ENCODE measurements at regions not wholly inside any gene's neighbourhood (a gene's known extent, or its start where the extent isn't known, plus 50 kb on each side); places are given as distances from the start of the nearest gene placed in this dataset.

- no peak for DNase-seq (ENCODE audit: low spot score)
- no peaks in the 10 kb centered on the region for H3K27me3 ChIP-seq (ENCODE audit: insufficient read depth)
- H3K4me3 ChIP-seq: no peak overlapping the region
- H3K4me1 ChIP-seq (ENCODE audit: insufficient read depth): peaks cover 4% of the 10 kb centered on the region
- Mint-ChIP-seq H3K9me3 (peaks cover 5% of the 10 kb centered on the region; the same call in 2 of the 3 replicates), H3K27me3 (ENCODE audit: insufficient read depth, low read depth, poor library complexity) (no peaks in the 10 kb centered on the region), H3K27ac (no peak overlapping the region), H3K36me3 (ENCODE audit: low read depth) (peaks cover 7% of the 10 kb centered on the region; the same call in 1 of the 3 replicates), H3K4me1 (peaks cover 26% of the 10 kb centered on the region), H3K4me3 (no peak overlapping the region)
- no peak overlapping the region for H2AFZ ChIP-seq
- H3K79me2 ChIP-seq (replicated peaks; ENCODE audit: insufficient read depth): no peaks in the 10 kb centered on the region
- H3K36me3 ChIP-seq (ENCODE audit: insufficient read depth): no peaks in the 10 kb centered on the region
- no peak overlapping the region for H3K4me2 ChIP-seq
- no peaks in the 10 kb centered on the region for H3F3A ChIP-seq (replicated peaks; ENCODE audit: low read depth)
- no peaks in the 10 kb centered on the region for H3K9me2 ChIP-seq (ENCODE audit: insufficient read depth)
- no peak for TF ChIP-seq EZH2phosphoT487 (IDR thresholded peaks at IDR 0.05; ENCODE audit: unreplicated experiment)
- no peak for TF ChIP-seq ZNF331 (CRISPR knock-in tag; IDR thresholded peaks at IDR 0.05; ENCODE audit: low read depth)
- TF ChIP-seq NANOG (IDR thresholded peaks at IDR 0.05; ENCODE audit: borderline replicate concordance): no peak
- TF ChIP-seq ZNF114 (CRISPR knock-in tag; IDR thresholded peaks at IDR 0.05): no peak
- no peak for TF ChIP-seq CTCF (conservative IDR thresholded peaks at IDR 0.05; ENCODE audit: low read depth in 2 of 2)
- no peak for TF ChIP-seq ETS1 (IDR thresholded peaks at IDR 0.05)
- no peak for TF ChIP-seq REST (IDR thresholded peaks at IDR 0.05; ENCODE audit: unreplicated experiment)
- no peak for TF ChIP-seq EZH2 (IDR thresholded peaks at IDR 0.05; ENCODE audit: low read depth, unreplicated experiment)
- no peak for TF ChIP-seq JUNB (IDR thresholded peaks at IDR 0.05; ENCODE audit: unreplicated experiment)
- no peak overlapping the region for H3K27ac ChIP-seq (ENCODE audit: low read depth)
- H4K20me1 ChIP-seq (replicated peaks; ENCODE audit: insufficient read depth): no peaks in the 10 kb centered on the region
- ATAC-seq: no peak
Observed at GRCh38 chr4:29852537-29852936, 867.6 kb upstream of the PCDH7 start.

GRCh38 chr4:29853833-29854232, 866.3 kb upstream of the PCDH7 start:
- Histone ChIP-seq H2AFZ (no peak overlapping the region), H3K36me3 (ENCODE audit: insufficient read depth) (no peaks in the 10 kb centered on the region), H3F3A (replicated peaks; ENCODE audit: low read depth) (no peaks in the 10 kb centered on the region), H3K27ac (ENCODE audit: low read depth) (no peak overlapping the region), H3K79me2 (replicated peaks; ENCODE audit: insufficient read depth) (no peaks in the 10 kb centered on the region), H4K20me1 (replicated peaks; ENCODE audit: insufficient read depth) (no peaks in the 10 kb centered on the region), H3K4me2 (no peak overlapping the region), H3K9me2 (ENCODE audit: insufficient read depth) (no peaks in the 10 kb centered on the region), H3K27me3 (ENCODE audit: insufficient read depth) (no peaks in the 10 kb centered on the region), H3K4me1 (ENCODE audit: insufficient read depth) (peaks cover 8% of the 10 kb centered on the region), H3K4me3 (no peak overlapping the region)
- Mint-ChIP-seq H3K36me3 (ENCODE audit: low read depth) (peaks cover 12% of the 10 kb centered on the region), H3K4me1 (peaks cover 33% of the 10 kb centered on the region), H3K27me3 (ENCODE audit: insufficient read depth, low read depth, poor library complexity) (no peaks in the 10 kb centered on the region), H3K4me3 (no peak overlapping the region), H3K9me3 (peaks cover 7% of the 10 kb centered on the region; the same call in 2 of the 3 replicates), H3K27ac (no peak overlapping the region)
- ATAC-seq (peak; percentile 76), DNase-seq (ENCODE audit: low spot score) (peak; percentile 17)
- no peak for TF ChIP-seq STAT1 (IDR thresholded peaks at IDR 0.05; ENCODE audit: unreplicated experiment)
